DMS153 (cell line): ENCODE measurements at regions not wholly inside any gene's neighbourhood (a gene's known extent, or its start where the extent isn't known, plus 50 kb on each side); places are given as distances from the start of the nearest gene placed in this dataset.
"Not testable (repeated sequence)": the region's sequence is repeated elsewhere in the genome, so short reads cannot be mapped to it uniquely, and the experiment has no call there.

Experiments
- DNase-seq: peaks from one replicate; lab custom pipeline; 2025; lab: John Stamatoyannopoulos, UW

DNA sequence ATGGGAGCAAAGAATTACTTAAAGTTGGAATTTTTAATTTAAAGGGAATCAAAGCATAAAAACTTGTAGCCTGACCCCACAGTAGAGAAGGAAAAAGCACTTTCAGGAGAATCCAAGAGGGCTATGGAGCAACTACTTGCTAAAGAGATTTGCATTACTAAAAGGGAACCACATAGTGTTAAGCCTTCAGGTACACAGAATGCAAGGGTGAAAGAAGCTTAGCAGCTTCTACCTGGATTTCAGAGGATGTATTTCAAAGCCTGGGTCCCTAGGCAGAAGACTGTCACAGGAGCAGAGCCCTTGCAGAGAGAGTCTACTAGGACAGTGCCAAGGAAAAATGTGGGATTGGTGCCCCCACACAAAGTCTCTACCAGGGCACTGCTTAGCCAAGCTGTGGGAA, 575.0 kb downstream of the GBE1 start:
- DNase-seq = no peak

DNA sequence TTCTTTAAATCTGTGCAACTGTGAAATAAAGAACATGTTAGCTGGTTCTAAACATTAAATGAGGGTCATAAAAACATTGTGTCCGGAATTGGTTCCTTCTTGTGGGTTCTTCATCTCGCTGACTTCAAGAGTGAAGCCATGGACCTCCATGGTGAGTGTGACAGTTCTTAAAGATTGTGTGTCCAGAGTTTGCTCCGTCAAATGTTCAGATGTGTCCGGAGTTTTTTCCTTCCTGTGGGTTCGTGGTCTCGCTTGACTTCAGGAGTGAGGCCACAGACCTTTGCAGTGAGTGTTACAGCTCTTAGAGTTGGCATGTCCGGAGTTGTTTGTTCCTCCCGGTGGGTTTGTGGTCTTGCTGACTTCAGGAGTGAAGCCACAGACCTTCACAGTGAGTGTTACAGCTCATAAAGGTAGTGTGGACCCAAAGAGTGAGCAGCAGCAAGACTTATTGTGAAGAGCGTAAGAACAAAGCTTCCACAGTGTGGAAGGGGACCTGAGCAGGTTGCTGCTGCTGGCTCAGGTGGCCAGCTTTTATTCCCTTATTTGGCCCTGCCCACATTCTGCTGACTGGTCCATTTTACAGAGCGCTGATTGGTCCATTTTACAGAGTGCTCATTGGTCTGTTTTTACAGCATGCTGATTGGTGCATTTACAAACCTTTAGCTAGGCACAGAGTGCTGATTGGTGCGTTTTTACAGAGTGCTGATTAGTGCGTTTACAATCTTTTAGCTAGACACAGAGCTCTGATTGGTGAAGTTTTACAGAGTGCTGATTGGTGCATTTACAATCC, 579.2 kb downstream of the GBE1 start:
- DNase-seq = not testable (repeated sequence)

DNA sequence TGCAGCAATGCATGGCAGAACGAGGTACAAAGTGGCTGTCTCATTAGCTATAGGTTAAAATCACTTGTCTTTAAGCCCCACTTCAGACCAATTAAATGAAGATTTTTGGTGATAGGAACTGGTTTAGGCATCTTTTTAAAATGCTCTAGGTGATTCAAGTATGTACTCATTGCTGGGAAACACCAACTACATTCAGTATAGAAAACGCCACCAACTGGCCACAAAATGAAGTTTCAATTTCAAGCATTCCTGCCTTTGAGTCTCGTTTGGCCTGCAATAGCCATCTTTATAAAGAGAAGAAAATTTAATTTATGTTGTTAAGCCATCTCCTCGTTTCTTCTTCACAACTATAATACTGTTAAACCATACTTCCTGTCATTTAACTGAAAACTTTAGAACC, 587.9 kb downstream of the GBE1 start:
- no peak for DNase-seq

DNA sequence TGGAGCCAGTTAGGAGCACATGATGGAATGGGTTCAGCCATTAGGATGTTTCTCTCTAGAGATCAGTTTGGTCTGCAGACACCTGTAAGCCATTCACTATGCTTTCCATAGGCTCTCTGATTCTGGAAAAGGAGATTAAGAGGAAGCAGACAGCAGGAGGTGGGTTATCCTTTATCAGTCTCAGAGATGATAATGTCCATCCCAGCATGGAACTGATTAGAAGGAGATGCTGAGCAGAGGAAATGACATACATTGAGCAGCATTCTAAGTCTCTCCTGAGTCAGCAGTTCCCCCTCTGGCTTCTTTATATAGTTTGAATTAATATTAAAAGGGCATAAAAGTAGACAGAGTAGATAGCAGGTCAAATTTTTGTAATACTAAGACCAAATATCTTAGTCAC, 591.1 kb downstream of the GBE1 start:
- no peak for DNase-seq

DNA sequence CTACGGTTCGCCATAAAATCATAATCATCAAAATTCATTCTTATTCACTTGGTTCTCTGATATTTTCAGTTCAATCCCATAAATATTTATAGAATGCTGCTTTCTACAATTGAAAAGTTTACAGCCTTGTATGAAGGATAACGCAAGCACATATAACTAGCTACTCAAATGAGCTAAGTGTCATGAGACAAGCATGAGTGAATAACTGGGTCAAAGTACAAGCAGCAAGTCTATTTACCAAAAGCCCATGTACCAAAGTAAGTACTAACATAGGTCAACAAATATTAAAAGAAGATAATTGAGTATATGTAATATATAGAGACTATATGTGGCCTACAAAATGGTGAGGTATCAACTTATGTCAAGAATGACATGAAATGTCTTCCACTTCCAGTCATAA, 596.6 kb downstream of the GBE1 start:
- no peak for DNase-seq

DNA sequence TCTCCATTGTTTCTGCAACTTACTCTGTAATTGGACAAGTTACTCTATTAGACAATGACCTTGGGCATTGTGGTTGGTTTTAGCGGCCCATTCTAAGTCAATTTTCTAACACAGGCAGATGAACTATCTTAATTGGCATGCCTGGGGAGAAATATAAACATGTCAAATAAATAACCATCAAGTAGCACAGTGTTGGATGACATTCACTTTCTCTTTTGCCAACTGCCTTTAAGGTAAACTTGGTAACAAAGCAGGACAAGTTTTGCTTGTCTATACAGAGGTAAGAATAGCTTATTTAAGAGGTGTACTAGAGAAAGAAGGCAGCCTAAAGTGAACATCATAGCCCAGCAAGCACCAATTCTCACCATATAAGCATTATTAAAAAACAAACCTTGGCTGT, 599.6 kb downstream of the GBE1 start:
- DNase-seq = no peak

DNA sequence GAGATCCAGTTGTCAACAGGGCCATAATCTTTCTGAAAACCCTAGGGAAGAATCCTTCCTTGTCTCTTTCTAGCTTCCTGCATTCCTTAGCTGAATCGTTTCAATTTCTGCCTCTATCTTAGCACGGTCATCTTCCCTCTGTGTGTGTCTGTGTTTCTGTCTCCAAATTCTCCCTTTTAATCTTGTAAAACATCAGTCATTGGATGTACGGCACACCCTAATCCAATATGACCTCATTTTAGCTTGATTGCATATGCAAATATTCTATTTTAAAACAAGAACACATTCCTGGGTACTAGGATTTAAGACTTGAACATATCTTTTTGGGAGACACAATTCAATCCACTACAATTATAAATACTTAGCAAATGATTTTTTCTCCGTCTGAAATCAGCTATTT, 600.3 kb downstream of the GBE1 start:
- DNase-seq = no peak

DNA sequence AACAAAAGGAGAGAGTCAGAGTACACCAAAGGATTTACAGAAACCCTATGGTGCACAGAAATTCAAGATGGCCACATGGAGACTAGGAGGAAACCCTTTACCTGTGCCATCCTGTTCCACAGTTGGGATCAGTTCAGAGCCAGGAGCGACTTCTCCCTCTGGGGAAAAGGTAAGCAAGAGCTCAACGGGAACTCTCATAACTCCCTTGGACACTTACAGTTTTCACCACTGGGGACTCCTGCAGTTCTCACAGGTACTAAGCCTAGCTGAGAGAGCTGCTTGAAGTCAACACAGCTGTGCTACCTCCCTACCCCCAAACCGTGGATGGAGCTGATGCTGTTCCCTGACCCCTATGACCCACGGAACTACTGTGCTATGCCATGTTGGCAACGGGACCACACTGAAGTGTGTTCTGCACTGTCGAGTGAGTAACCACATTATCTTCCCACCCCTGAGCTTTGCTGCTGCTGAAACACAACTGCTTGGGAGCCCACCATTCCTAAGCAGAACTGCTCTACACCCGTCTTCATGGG, 606.8 kb downstream of the GBE1 start:
- DNase-seq = no peak

DNA sequence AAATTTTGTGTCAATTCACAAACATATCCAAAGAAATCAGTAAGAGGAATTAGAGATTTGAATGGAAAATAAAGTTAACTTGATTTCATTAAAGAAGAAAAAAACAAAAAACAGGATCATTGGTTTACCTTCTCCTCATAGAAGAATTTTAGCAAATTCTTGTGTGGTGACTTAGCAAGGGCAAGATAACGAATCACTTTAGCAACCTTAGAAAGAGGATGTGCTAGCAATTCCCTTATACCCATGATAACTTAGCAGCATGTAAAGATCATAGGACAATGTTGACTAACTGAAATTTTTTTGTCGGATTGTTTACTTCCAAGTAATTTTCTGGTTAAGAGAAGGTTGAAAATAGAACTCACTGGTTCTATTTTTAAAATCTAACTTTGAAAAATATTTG, 609.3 kb downstream of the GBE1 start:
- no peak for DNase-seq

DNA sequence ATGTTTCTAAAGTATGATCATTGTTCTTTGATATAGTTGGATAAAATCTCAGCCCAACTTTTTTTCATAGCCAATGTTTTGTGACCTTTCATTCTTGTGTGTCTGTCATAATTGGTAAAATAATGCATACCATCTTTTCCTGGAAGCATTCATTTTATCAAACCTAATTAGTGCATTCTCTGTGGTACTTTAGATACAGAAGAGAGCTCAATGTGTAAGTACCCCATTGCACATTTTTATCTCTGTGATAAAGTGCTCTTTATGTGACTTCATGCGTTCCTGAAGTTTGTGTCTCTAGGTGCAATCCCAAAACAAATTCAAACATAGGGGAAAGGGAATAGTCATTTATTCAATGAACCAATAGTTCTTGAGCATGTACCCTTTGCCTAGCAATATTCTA, 628.5 kb downstream of the GBE1 start:
- DNase-seq = no peak

DNA sequence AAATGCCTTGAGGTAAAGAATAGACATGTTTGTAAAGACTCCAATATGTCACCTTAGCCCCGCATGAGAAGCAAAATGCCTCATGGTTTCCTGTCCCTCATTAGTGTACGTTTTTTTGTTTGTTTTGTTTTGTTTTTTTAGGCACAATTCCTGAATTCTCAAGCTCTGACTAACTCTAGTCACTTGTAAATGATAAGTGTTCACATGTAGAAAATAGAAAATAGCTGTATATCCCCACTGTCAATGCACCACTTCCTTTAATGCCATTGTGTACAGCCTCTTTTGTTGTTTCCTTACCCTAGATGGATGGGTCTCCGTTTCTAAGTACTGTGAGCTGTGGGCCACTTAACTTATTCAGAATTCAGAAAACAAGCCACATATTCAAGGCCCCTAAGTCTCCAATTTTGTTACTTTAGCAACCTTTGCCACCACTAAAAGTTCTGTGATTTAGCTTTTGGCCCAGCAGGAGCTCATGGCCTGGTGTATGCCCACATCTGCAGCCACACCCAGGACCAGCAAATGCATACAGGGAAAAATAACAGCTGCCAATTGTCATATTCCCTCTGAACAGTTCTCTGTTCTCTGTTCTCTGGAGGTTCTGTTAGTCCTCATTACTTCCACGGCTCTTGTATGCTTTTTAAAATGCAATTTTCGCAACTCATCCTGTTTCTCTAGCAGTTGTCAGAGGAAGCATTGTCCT, 655.5 kb downstream of the GBE1 start:
- no peak for DNase-seq

DNA sequence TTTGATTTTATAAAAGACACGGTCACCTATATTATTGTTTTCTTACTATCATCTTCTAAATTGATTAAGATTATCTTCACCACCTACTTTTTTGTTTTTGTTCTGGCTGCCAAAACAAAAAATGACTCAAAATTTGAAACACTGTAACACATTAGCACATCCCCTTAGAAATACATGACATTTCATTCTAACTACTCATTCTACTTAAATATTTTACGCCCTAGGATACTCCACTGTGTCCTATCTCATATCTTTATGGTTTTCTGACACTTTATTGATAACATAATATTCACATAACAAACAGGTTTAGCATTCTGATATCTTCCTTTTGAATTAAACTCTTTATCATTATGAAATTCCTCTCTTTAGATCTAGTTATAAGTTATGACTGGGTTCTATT, 656.2 kb downstream of the GBE1 start:
- no peak for DNase-seq

DNA sequence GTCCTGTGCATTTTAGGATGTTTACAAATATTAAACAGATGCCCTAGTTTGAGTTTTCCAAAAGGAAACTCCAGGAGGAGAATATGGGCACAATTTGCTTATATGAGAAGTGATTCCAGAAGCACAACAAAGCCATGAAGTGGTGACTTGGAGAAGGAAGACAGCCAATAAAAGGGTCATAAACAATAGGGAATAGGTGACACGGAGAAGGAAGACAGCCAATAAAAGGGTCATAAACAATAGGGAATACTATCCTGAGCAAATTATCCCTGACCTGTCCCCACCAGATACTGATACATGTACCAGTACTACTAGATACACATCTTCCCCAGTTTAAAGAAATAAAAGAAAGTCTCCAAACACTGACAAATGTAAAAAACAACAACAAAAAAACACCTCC, 663.6 kb downstream of the GBE1 start:
- DNase-seq = no peak

DNA sequence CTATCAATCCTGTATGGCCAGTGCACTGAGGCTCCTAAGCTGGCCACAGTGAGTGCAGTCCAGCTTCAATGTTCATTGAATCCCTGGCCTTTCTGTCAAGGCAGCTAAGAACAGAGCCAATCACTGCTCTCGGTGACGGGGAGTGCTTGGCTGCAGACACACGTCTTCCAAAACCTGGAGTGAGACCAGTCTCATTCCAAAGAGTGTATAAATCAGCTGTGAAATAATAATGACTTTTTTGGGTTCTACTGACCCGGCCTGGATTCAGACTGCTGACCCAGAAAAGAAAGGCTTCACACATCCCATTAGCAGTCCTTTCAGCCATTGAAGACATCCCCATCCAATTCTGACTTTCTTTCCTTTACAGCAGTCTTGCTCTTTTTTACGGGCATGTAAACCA, 665.5 kb downstream of the GBE1 start:
- no peak for DNase-seq

DNA sequence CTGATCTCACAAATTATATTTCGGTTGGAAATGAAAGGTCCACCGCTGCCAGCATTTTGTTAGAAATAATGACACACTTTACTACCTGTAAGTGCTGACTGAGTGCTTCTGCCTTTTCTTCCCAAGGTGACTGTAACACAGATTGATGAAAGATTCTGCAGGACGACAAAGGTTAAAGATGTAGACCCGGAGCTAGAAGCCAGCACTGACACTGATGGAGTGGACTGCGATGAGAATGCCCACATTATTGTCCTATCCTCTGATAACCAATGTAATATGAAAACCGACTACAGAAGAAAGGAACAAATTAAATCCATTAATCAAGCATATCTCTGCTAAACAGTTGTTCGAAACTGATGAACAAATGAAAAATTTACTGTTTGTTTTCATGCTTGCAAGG, 666.5 kb downstream of the GBE1 start:
- no peak for DNase-seq

DNA sequence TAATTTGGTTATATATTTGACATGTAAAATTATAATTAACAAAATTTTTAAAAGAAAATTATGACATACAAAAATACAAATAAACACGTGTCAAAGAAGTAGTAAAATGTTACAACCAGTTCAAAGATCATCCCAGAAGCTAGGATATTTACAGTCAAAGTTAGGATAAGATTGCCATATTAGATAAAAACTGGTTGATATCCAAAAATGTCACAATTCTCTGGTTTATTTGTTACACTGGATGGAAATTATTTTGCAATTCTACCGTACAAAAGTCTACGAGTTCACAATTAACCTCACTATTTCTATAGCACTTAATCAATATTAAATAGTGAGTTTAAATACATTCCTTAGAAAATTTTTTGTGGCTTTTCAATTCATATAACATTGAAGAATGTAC, 673.8 kb downstream of the GBE1 start:
- no peak for DNase-seq

DNA sequence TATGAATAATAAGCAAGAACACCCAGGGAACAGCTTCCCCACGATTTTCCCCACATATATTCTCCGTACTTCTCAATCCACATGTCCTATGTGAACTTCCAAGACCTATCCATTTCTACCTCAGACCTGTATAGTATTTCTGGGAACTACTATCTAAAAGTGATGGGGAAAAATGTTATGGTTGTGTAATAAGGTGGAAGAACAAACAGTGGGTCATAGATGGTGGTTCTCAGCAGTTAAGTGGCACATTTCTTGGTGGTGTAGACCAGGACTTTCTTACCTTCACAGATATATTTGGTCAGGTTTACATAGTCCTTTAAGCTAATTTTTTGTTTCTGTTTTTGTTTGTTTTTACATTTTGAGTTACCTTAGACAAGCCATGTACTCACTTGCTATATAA, 675.1 kb downstream of the GBE1 start:
- no peak for DNase-seq

DNA sequence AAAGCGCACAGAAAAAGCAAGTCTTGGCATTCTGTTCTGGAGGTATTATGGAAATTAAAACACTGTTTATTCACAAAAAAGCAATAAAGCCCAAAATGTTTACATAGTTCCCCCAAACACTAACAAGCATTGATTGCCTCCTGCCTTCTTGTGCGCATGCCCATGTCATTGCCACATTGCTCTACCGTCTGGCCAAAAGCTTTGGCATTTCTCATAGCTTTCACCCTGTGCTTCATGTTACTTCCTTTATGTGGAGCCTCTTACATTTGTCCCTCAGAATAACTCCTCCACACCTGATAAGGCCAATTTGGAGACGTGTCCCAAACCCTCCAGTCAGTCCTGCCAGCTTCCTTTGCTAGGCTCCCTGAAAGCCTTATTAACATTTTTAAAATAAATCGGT, 680.8 kb downstream of the GBE1 start:
- DNase-seq = no peak

DNA sequence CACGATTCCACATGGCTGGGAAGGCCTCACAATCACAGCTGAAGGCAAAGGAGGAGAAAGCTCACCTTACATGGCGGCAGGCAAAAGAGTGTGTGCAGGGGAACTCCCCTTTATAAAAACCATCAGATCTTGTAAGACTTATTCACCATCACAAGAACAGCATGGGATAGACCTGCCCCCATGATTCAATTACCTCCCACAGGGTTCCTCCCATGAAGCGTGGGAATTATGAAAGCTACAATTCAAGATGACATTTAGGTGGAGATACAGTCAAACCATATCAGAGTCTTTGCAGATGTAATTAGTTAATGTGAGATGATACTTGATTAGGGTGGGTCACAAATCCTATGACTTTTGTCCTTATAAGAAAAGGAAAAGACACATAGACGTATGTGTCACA, 688.9 kb downstream of the GBE1 start:
- no peak for DNase-seq

DNA sequence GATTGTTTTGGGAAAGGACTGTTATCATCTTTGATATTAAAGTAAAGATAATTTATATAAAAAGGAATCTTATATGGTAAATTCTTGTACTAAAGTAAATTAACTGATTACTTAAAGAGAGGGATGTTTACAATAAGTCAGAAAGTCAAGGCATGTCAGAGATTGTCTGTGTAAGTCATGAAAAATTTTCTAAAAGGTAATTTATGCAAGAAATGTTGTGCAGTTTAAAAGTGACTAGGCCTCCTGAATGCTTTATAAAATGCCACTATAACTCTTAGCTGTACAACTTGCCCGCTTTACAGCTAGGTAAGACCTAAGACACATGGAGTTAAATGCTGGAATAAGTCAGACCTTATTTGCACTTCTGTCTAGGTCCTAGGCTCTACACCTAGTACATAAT, 692.9 kb downstream of the GBE1 start:
- no peak for DNase-seq

DNA sequence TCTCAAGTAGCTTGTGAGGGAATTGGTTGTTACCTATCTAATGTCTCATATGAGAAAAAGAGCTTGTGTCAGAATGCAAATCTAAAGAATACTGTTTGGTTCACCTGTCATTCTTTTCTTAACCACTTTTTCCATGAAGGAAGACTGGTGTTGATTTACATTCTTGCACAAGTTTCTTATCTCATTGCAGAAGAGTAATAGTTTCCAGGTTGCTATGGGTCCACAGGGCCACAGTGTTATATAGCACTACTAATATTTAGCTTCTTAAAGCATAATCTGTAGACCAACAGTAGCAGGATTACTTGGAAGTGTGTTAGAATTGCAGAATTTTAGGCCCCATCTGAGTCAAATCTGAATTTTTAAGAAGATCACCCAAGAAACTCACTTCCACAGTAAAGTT, 697.5 kb downstream of the GBE1 start:
- DNase-seq = no peak

DNA sequence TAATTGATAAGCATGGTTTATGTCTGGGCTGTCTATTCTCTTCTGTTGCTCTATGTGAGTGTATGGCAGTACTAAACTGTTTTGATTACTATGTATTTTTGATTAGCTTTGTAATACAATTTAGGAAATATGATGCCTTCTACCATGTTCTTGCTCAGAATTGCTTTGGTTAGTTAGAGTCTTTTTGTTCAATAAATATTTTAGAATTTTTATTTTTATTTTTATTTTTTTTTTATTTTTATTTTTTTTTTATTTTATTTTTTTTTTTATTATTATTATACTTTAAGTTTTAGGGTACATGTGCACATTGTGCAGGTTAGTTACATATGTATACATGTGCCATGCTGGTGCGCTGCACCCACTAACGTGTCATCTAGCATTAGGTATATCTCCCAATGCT, 710.3 kb downstream of the GBE1 start:
- not testable (repeated sequence) for DNase-seq

DNA sequence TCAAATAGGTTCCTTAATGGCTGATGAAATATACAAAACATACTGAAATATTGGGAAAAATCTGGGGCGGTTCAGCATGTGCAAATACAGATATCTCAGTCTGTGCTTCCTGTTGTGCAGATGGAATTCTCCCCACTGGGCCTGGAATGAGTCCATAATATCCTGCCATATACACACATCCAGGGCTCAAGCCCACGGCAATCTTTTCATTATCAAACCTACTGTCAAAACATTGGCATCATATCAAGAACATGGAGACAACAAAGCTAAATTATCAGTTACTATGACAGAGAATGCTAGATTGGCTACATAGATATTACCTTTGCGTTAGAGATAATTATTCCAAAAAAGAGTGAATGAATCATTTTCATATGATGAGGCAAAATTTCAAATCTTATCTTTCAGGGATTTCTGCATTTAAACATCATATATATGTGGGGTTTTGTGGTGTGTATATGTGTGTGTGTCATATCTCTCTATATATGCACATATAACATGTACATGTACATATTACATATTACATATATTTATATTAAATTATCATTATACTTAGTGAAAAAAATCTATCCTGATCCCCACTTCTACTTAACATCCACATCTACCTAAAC, 713.3 kb downstream of the GBE1 start:
- no peak for DNase-seq
